Fibroblast of upper back skin (primary cell): ENCODE measurements at regions not wholly inside any gene's neighbourhood (a gene's known extent, or its start where the extent isn't known, plus 50 kb on each side); places are given as distances from the start of the nearest gene placed in this dataset.

Experiments
- DNase-seq: peaks from one replicate; pipeline ENCODE4 v3.0.0-alpha.2; 2013

DNA sequence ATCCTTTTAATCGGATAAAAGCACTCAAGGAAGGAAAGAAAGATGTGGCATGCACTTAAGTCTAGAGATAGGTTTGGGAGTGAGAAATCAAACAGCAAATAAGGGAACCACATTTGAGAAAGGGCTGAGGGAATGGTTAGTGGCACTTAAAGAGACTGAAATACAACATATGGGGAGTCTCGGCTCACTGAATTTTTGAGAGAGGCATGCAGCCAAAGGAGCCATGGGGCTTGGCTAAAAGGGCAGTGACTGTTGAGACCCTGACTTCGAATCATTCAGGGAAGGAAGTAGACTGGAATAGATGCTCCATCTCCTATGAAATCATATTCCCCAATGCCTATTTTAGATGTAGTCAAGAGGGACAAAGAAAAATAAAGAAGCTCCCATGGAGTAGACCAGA is 58.3 kb upstream of the HAO2 start:
- no peak for DNase-seq

DNA sequence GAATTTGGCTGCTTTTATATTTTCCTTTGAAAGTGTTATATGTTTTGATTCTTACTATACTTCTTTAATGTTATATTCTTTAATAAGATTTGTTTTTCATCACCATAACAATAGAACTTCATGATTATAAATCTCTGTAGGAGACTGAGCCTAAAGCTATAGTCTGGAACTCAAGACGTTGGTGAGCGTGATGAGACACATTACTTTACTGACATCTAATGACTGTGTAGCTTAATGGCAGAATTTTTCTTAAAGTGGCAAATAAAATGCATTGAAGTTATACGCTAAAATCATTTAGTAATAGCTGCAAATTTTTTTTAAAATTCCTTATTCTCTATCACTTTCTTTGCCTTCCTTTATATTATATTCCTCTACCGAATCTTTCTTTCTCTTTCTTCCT is 56.1 kb upstream of the HAO2 start:
- DNase-seq: no peak

DNA sequence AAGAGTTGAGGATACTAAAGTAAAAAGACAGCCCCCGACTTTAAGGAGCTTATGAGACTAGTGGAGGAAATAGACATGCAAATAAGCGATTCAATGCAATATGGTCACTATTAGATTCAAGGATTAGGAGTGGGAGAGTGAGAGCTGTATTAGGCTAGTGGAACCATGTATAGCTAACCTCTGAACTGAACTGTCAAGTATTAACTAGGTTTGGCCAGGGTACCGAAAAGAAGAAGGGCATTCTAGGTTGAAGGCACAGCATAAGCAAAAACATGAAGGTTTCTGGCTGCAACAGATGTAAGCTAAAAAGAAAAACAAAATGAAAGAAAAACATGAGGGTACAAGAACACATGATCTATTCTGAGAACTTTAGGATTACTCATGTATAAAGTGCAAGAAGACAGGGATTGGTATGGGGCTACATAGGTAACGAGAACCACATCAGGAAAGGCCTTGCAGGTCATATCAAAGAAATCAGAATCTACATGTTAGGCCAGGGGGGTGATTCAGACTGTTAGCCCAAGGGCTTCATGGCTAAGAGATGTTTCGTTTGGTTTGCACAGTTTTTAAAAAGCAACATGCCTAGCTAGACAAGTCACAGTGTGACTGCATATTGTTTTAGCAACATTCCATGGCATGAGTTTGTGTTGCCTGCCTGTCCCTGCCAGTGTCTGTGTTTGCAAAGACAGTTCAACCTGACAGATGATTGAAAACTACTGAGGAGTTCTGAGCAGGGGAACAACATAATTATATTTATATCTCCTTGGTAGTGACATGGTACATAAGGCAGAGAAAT is 54.4 kb upstream of the HAO2 start:
- no peak for DNase-seq

DNA sequence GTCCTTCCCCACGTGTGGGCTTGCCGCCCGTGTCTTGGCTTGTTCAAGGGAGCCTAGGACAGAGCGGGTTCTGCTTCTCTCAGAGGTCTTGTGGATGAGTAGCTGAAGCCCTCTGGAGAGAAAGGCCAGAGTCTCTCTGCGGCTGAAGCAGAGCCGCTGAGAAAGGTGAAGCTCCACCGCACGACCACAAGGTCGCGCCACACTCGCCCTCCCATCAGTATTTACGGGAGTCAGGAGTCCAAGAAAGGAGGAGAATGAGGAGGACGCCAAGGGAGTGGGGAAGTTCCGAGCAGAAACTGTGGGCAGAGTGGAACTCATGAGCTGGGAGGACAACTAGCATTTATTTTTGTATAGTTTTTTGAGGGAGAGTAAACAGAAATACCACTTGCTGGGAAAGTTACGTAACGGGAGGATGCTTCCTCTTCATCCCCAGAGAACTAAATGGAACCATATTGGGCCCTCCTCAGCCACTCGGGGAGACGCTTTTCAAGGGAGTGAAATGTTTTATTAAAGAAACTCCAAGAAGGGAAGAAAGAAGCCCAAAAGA is 51.6 kb upstream of the HAO2 start:
- no peak for DNase-seq

DNA sequence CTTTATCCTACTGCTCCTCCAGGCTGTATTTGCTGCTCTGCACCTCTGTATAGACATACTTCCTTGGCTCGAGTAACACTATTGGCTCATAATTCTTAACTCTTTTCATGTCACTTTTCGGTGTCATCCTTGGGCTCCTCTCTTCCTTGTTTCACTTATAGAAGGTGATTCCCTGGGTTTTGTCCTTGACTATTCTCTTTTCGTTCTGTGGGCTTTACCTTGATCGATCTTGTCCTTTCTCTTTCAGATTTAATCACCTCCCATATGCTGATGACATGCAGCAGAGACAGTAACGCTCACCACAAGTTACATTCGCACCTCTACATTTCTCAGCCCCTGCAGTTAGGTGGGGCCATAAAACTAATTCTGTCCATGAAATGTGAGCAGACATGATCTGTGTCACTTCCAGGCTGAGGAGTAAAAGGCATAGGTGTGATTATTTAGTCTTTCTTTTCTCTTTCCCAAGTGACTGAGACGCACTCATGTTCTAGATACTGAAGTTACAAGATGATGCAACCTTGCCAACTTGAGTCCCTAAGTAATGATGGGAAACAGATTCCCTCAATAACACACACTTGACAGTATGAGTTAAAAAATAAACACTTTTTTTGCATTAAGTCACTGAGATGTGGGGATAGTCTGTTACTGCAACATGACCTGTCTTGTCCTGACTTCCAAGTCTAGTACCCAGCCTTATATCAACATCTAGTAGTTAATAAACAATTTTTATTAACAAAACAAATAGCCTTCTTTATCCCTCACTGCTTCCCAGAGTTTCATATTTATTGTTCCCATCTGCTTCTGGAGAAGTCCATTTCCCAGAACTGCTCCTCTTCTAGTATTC is 49.9 kb upstream of the HAO2 start:
- no peak for DNase-seq
